BJ (cell line): ENCODE measurements at regions not wholly inside any gene's neighbourhood (a gene's known extent, or its start where the extent isn't known, plus 50 kb on each side); places are given as distances from the start of the nearest gene placed in this dataset.

Experiments
- CTCF ChIA-PET: fragments of 350-600 bp; formaldehyde crosslinking; extraction: SDS; loops from one replicate; lab custom pipeline; 2021; ENCODE audit warnings: antibody characterized with exemption, inconsistent platforms; lab: Yijun Ruan, JAX
- POLR2A ChIA-PET: fragments of 300-600 bp; sonication (Branson Sonifier 250); formaldehyde crosslinking; extraction: SDS; loops from one replicate; lab custom pipeline; 2021; ENCODE audit warnings: antibody characterized with exemption; lab: Charles Lee
- DNase-seq: peaks from one replicate; pipeline ENCODE4 v3.0.0-alpha.2; 2011; ENCODE audit warnings: low read depth
- H3K27me3 ChIP-seq: 2 replicates; pipeline ENCODE4 v1.6.0; 2011; ENCODE audit warnings: low read length; ENCODE audit not compliant: control insufficient read depth, insufficient read depth
- H3K36me3 ChIP-seq: 2 replicates; pipeline ENCODE4 v1.5.1; 2011; ENCODE audit warnings: low read length; ENCODE audit not compliant: control insufficient read depth, insufficient read depth
- H3K4me3 ChIP-seq: 2 replicates; pipeline ENCODE4 v1.5.1; 2011; ENCODE audit warnings: low read depth, mild to moderate bottlenecking, control low read depth, low read length
- CTCF ChIP-seq: IDR thresholded peaks from 2 replicates; pipeline ENCODE4 v1.5.1; 2011; ENCODE audit warnings: low read depth, mild to moderate bottlenecking, control low read depth, inconsistent platforms, low read length, moderate library complexity; ENCODE audit not compliant: insufficient read depth

GRCh38 chr18:60893355-60894097 lies 439.7 kb upstream of the CDH20 start:
- POLR2A ChIA-PET = no interaction called here
- DNase-seq = no peak
- no peaks in the 10 kb centered on the region for H3K27me3 ChIP-seq
- H3K4me3 ChIP-seq = no peak overlapping the region
- H3K36me3 ChIP-seq = no peaks in the 10 kb centered on the region
- CTCF ChIA-PET = no interaction called here
- no peak for TF ChIP-seq CTCF

GRCh38 chr18:60894254-60894945 lies 438.8 kb upstream of the CDH20 start:
- H3K36me3 ChIP-seq = no peaks in the 10 kb centered on the region
- no peak for TF ChIP-seq CTCF
- ChIA-PET POLR2A (no interaction called here), CTCF (no interaction called here)
- H3K27me3 ChIP-seq = no peaks in the 10 kb centered on the region
- no peak for DNase-seq
- no peak overlapping the region for H3K4me3 ChIP-seq

- POLR2A ChIA-PET = no interaction called here
- Histone ChIP-seq H3K36me3 (no peaks in the 10 kb centered on the region), H3K4me3 (no peak overlapping the region), H3K27me3 (no peaks in the 10 kb centered on the region)
- no peak for DNase-seq
- TF ChIP-seq CTCF = no peak
- CTCF ChIA-PET = no interaction called here
Observed at GRCh38 chr18:60895181-60895580, 438.0 kb upstream of the CDH20 start.

- H3K27me3 ChIP-seq = no peaks in the 10 kb centered on the region
- CTCF ChIA-PET = no interaction called here
- no peak overlapping the region for H3K4me3 ChIP-seq
- no peak for TF ChIP-seq CTCF
- POLR2A ChIA-PET = no interaction called here
- no peak for DNase-seq
- no peaks in the 10 kb centered on the region for H3K36me3 ChIP-seq
Observed at GRCh38 chr18:60898111-60898510, 435.1 kb upstream of the CDH20 start.

- ChIA-PET CTCF (no interaction called here), POLR2A (no interaction called here)
- no peak for DNase-seq
- Histone ChIP-seq H3K36me3 (no peaks in the 10 kb centered on the region), H3K27me3 (no peaks in the 10 kb centered on the region), H3K4me3 (no peak overlapping the region)
- TF ChIP-seq CTCF = no peak
Observed at GRCh38 chr18:60905699-60906098, 427.5 kb upstream of the CDH20 start.
